H1 (cell line): ENCODE measurements at regions not wholly inside any gene's neighbourhood (a gene's known extent, or its start where the extent isn't known, plus 50 kb on each side); places are given as distances from the start of the nearest gene placed in this dataset.

Source experiments
- CTCF ChIA-PET: fragments of 300-600 bp; sonication (Branson Sonifier 250); formaldehyde crosslinking; loops from one replicate; lab custom pipeline; 2021; ENCODE audit not compliant: partially characterized antibody; lab: Charles Lee
- POLR2A ChIA-PET: fragments of 300-600 bp; sonication (Branson Sonifier 250); formaldehyde crosslinking; loops from one replicate; lab custom pipeline; 2021; ENCODE audit warnings: inconsistent platforms; ENCODE audit not compliant: partially characterized antibody; lab: Charles Lee
- DNase-seq, 2 experiments: peaks; one replicate each; pipeline versions ENCODE4 v3.0.0 to v3.0.0-alpha.2; 2010 to 2022; ENCODE audit warnings: low spot score in 2 of 2, low read depth in 1 of 2, mixed read lengths in 1 of 2
- FAIRE-seq: peaks from 2 replicates; lab custom pipeline; 2011; peaks lifted over from hg19 to GRCh38; lab: Jason Lieb, UNC
- H2AFZ ChIP-seq: 2 replicates; pipeline ENCODE4 v1.8.1; 2012; ENCODE audit warnings: low read length, inconsistent platforms
- H2AK5ac ChIP-seq: 2 replicates; pipeline ENCODE4 v1.6.1; 2013; ENCODE audit warnings: low read depth, low read length
- H2BK120ac ChIP-seq: replicated peaks from 2 replicates; pipeline ENCODE3; 2013; ENCODE audit warnings: low read depth, low read length, inconsistent platforms
- H2BK12ac ChIP-seq: 2 replicates; pipeline ENCODE4 v1.6.1; 2013; ENCODE audit warnings: low read depth, low read length
- H2BK15ac ChIP-seq: 2 replicates; pipeline ENCODE4 v1.6.1; 2013; ENCODE audit warnings: low read length
- H2BK20ac ChIP-seq: 2 replicates; pipeline ENCODE4 v1.6.1; 2013; ENCODE audit warnings: low read length
- H2BK5ac ChIP-seq: 2 replicates; pipeline ENCODE4 v1.6.1; 2013; ENCODE audit warnings: low read depth, low read length
- H3K14ac ChIP-seq: 2 replicates; pipeline ENCODE4 v1.6.1; 2013; ENCODE audit warnings: inconsistent platforms; ENCODE audit not compliant: insufficient read length
- H3K18ac ChIP-seq: 2 replicates; pipeline ENCODE4 v1.6.1; 2013; ENCODE audit warnings: low read length; ENCODE audit errors: extremely low read depth
- H3K23ac ChIP-seq: 2 replicates; pipeline ENCODE4 v1.6.1; 2013; ENCODE audit warnings: inconsistent platforms; ENCODE audit not compliant: insufficient read length
- H3K23me2 ChIP-seq: 2 replicates; pipeline ENCODE4 v1.6.1; 2013; ENCODE audit warnings: low read depth, low read length
- H3K27ac ChIP-seq: 2 replicates; pipeline ENCODE4 v1.6.1; 2011; ENCODE audit warnings: low read depth, low read length, inconsistent platforms
- H3K27me3 ChIP-seq, 4 experiments: replicated peaks in 1 of 4; 1 replicate in 1 of 4; 2 replicates in 3 of 4; pipeline versions ENCODE4 v1.6.1 to v1.8.1; 2011 to 2013; ENCODE audit warnings: low read length in 3 of 4, mild to moderate bottlenecking in 3 of 4, inconsistent platforms in 2 of 4, mixed read lengths in 2 of 4, moderate library complexity in 1 of 4; ENCODE audit not compliant: control insufficient read depth in 3 of 4, insufficient read depth in 3 of 4; ENCODE audit errors: extremely low read depth in 1 of 4
- H3K36me3 ChIP-seq, 4 experiments: 2 replicates each; pipeline versions ENCODE4 v1.6.1 to v1.8.1; 2011 to 2013; ENCODE audit warnings: mild to moderate bottlenecking in 4 of 4, low read length in 3 of 4, moderate library complexity in 2 of 4, control low read depth in 1 of 4, inconsistent platforms in 1 of 4; ENCODE audit not compliant: insufficient read depth in 4 of 4, control insufficient read depth in 2 of 4
- H3K4ac ChIP-seq: replicated peaks from 2 replicates; pipeline ENCODE3; 2013; ENCODE audit warnings: low read length, low read depth, mixed read lengths, inconsistent platforms; ENCODE audit not compliant: insufficient read length
- H3K4me1 ChIP-seq, 4 experiments: replicated peaks in 1 of 4; 1 replicate in 1 of 4; 2 replicates in 3 of 4; pipeline versions ENCODE4 v1.6.1 to v1.8.1; 2011 to 2013; ENCODE audit warnings: low read length in 3 of 4, inconsistent platforms in 2 of 4, mixed read lengths in 1 of 4; ENCODE audit not compliant: insufficient read depth in 4 of 4, control insufficient read depth in 3 of 4
- H3K4me2 ChIP-seq, 2 experiments: 2 replicates each; pipeline versions ENCODE4 v1.6.1 to v1.8.1; 2011 to 2013; ENCODE audit warnings: low read depth in 2 of 2, low read length in 2 of 2, control low read depth in 1 of 2, inconsistent platforms in 1 of 2, mild to moderate bottlenecking in 1 of 2; ENCODE audit not compliant: insufficient read depth in 1 of 2
- H3K4me3 ChIP-seq, 4 experiments: fragments of 200-600, 300-600 bp in 1 of 4; sonication (generic), shearing (Covaris generic), sonication (Bioruptor Twin) in 1 of 4; 2 replicates each; pipeline versions ENCODE4 v1.5.1 to v1.8.1; 2011 to 2016; ENCODE audit warnings: low read length in 4 of 4, low read depth in 3 of 4, control low read depth in 2 of 4, inconsistent platforms in 2 of 4, mild to moderate bottlenecking in 2 of 4, mixed read lengths in 1 of 4, moderate library complexity in 1 of 4; ENCODE audit not compliant: insufficient read depth in 2 of 4; ENCODE audit errors: extremely low read depth in 1 of 4
- H3K56ac ChIP-seq: replicated peaks from 2 replicates; pipeline ENCODE3; 2013; ENCODE audit warnings: low read depth, mild to moderate bottlenecking, mixed read lengths, low read length, inconsistent platforms; ENCODE audit not compliant: insufficient read length
- H3K79me1 ChIP-seq: 2 replicates; pipeline ENCODE4 v1.6.1; 2013; ENCODE audit warnings: low read depth, low read length, control low read depth
- H3K79me2 ChIP-seq, 2 experiments: 2 replicates each; pipeline versions ENCODE4 v1.6.1 to v1.8.1; 2012 to 2013; ENCODE audit warnings: low read length in 2 of 2, mild to moderate bottlenecking in 2 of 2, inconsistent platforms in 1 of 2; ENCODE audit not compliant: insufficient read depth in 2 of 2, control insufficient read depth in 1 of 2
- H3K9ac ChIP-seq, 4 experiments: replicated peaks in 1 of 4; 1 replicate in 1 of 4; 2 replicates in 3 of 4; pipeline versions ENCODE4 v1.6.1 to v1.8.1; 2011 to 2013; ENCODE audit warnings: low read depth in 3 of 4, low read length in 3 of 4, control low read depth in 2 of 4, mild to moderate bottlenecking in 2 of 4, moderate library complexity in 2 of 4, inconsistent platforms in 1 of 4; ENCODE audit errors: extremely low read depth in 1 of 4
- H3K9me3 ChIP-seq, 2 experiments: 2 replicates each; pipeline versions ENCODE4 v1.6.1 to v1.8.1; 2012 to 2013; ENCODE audit warnings: mild to moderate bottlenecking in 2 of 2, moderate library complexity in 2 of 2, control low read depth in 1 of 2, inconsistent platforms in 1 of 2, low read depth in 1 of 2, low read length in 1 of 2, mixed read lengths in 1 of 2; ENCODE audit not compliant: insufficient read depth in 2 of 2
- H4K20me1 ChIP-seq, 2 experiments: replicated peaks in 1 of 2; 2 replicates each; pipeline versions ENCODE3 to v1.8.1; 2011 to 2013; ENCODE audit warnings: inconsistent platforms in 2 of 2, low read length in 2 of 2, mild to moderate bottlenecking in 1 of 2; ENCODE audit not compliant: insufficient read depth in 2 of 2, control insufficient read depth in 1 of 2
- H4K5ac ChIP-seq: 2 replicates; pipeline ENCODE4 v1.6.1; 2013; ENCODE audit warnings: low read length, low read depth, mixed read lengths, inconsistent platforms; ENCODE audit not compliant: insufficient read length
- H4K8ac ChIP-seq: 2 replicates; pipeline ENCODE4 v1.8.0; 2013; ENCODE audit warnings: mild to moderate bottlenecking, moderate library complexity, low read length, inconsistent platforms; ENCODE audit not compliant: insufficient read depth; ENCODE audit errors: extremely low read depth
- H4K91ac ChIP-seq: replicated peaks from 2 replicates; pipeline ENCODE3; 2013; ENCODE audit warnings: low read length, mixed read lengths, inconsistent platforms; ENCODE audit not compliant: insufficient read length
- BACH1 ChIP-seq: IDR thresholded peaks from 2 replicates; pipeline ENCODE4 v1.6.1; 2012; ENCODE audit warnings: low read length, improper control_type of control experiment
- CBX8 ChIP-seq: fragments of 300-800, 300-1000 bp; sonication (generic); IDR thresholded peaks from 2 replicates; pipeline ENCODE4 v1.7.1; 2016; ENCODE audit warnings: low read depth, low read length, borderline replicate concordance
- CEBPB ChIP-seq: IDR thresholded peaks from 2 replicates; pipeline ENCODE4 v1.6.1; 2012; ENCODE audit warnings: low read depth, low read length
- EGR1 ChIP-seq: IDR thresholded peaks from 2 replicates; pipeline ENCODE4 v1.6.1; 2011; ENCODE audit warnings: low read depth, low read length, borderline replicate concordance
- EP300 ChIP-seq, 2 experiments: IDR thresholded peaks; 1 replicate in 1 of 2; 2 replicates in 1 of 2; pipeline ENCODE4 v1.6.1; 2011 to 2012; ENCODE audit warnings: low read depth in 2 of 2, low read length in 2 of 2, mild to moderate bottlenecking in 2 of 2, borderline replicate concordance in 1 of 2, inconsistent platforms in 1 of 2, moderate library complexity in 1 of 2
- JUN ChIP-seq: IDR thresholded peaks from 2 replicates; pipeline ENCODE4 v1.6.1; 2011; ENCODE audit warnings: low read depth, mild to moderate bottlenecking, improper control_type of control experiment, low read length
- KDM5A ChIP-seq: fragments of 200-600 bp; IDR thresholded peaks from 2 replicates; pipeline ENCODE4 v1.7.1; 2012; ENCODE audit warnings: mild to moderate bottlenecking, low read length, inconsistent platforms, mixed read lengths
- PHF8 ChIP-seq: fragments of 200-600 bp; sonication (generic); conservative IDR thresholded peaks from 2 replicates; pipeline ENCODE4 v1.7.1; 2012; ENCODE audit warnings: low read depth, mild to moderate bottlenecking, inconsistent platforms, low read length, moderate library complexity
- RNF2 ChIP-seq: fragments of 200-900, 300-1000 bp; sonication (generic); IDR thresholded peaks from 2 replicates; pipeline ENCODE4 v1.7.1; 2016; ENCODE audit warnings: borderline replicate concordance, low read depth, mild to moderate bottlenecking, antibody characterized with exemption, low read length; ENCODE audit not compliant: poor library complexity, severe bottlenecking; ENCODE audit errors: missing control alignments
- SIN3A ChIP-seq, 2 experiments: IDR thresholded peaks in 1 of 2; conservative IDR thresholded peaks in 1 of 2; 2 replicates each; pipeline ENCODE4 v1.6.1; 2011 to 2012; ENCODE audit warnings: low read length in 2 of 2, improper control_type of control experiment in 1 of 2, low read depth in 1 of 2, mild to moderate bottlenecking in 1 of 2
- SP4 ChIP-seq: IDR thresholded peaks from 2 replicates; pipeline ENCODE4 v1.6.1; 2012; ENCODE audit warnings: low read length, inconsistent platforms
- SRF ChIP-seq: IDR thresholded peaks from 2 replicates; pipeline ENCODE4 v1.6.1; 2011; ENCODE audit warnings: mild to moderate bottlenecking, low read depth, low read length, moderate library complexity
- TAF1 ChIP-seq: IDR thresholded peaks from 2 replicates; pipeline ENCODE4 v1.6.1; 2011; ENCODE audit warnings: mild to moderate bottlenecking, low read depth, low read length
- TAF7 ChIP-seq: optimal IDR thresholded peaks from 2 replicates; pipeline ENCODE3; 2011; ENCODE audit warnings: low read depth, mild to moderate bottlenecking, inconsistent platforms, low read length, moderate library complexity, borderline replicate concordance
- YY1 ChIP-seq: IDR thresholded peaks from 2 replicates; pipeline ENCODE4 v1.6.1; 2011; ENCODE audit warnings: low read depth, mild to moderate bottlenecking, low read length
- WGBS, 2 experiments: shearing (Covaris generic) in 1 of 2; methylation state at CpG; one replicate each; pipeline versions ENCODE4 v1.1.6 to v1.1.7; 2013 to 2015; ENCODE audit warnings: low lambda C conversion rate in 2 of 2, mixed read lengths in 2 of 2, inconsistent platforms in 1 of 2, low coverage in 1 of 2, missing lambda C conversion rate in 1 of 2; ENCODE audit not compliant: insufficient replicate concordance in 2 of 2, insufficient coverage in 1 of 2, insufficient read length in 1 of 2; ENCODE audit errors: extremely low coverage in 1 of 2, missing lambda C conversion rate in 1 of 2; 5-methylcytosine and 5-hydroxymethylcytosine counted together

DNA sequence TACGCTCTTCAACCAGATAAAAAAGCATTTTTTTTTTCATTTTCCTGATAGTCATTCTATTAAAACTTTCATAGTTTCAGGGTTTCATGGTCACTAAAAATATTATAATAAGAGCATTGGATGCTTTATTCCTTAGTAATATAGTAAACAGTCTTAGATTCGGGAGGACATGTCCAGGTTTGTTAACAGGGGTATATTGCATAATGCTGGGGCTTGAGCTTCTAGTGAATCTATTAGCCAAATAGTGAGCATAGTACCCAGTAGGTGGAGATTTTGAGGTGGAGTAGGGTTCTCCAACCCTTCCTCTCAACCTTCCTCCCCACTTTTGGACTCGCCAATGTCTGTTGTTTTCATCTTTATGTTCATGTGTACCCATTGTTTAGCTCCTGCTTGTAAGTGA, 277.4 kb upstream of the RGS6 start:
- FAIRE-seq, result no peak
- no peak overlapping the region for H3K4me2 ChIP-seq
- no peak overlapping the region for H4K5ac ChIP-seq
- H3K79me1 ChIP-seq, result no peaks in the 10 kb centered on the region
- H2BK20ac ChIP-seq, result no peak overlapping the region
- no peak overlapping the region for H3K23ac ChIP-seq
- DNase-seq, result no peak
- no peaks in the 10 kb centered on the region for H3K23me2 ChIP-seq
- peaks cover 5 to 6% of the 10 kb centered on the region in 2 experiments; a peak in 1 of 4 replicates for H3K9me3 ChIP-seq
- no peaks in the 10 kb centered on the region for H3K79me2 ChIP-seq
- no peak overlapping the region for H3K4ac ChIP-seq
- H2BK5ac ChIP-seq, result no peak overlapping the region
- H3K4me1 ChIP-seq, result peaks cover 0 to 7% (median 6%) of the 10 kb centered on the region in 4 experiments; a peak in 3 of 7 replicates
- H2BK120ac ChIP-seq, result no peak overlapping the region
- H2BK12ac ChIP-seq, result no peak overlapping the region
- ChIA-PET POLR2A (interaction anchor here (0.6 kb wide), 1 partner anchor 623 kb away, joined by 3 read pairs; no protein-coding TSS in a partner anchor), CTCF (interaction anchor here (1.4 to 1.5 kb wide), 2 partner anchors 9 to 517 kb away, joined by 3 to 4 read pairs; no protein-coding TSS in a partner anchor)
- 90% methylated on average over 3 of the region's 3 CpGs; no CpG with 5 or more reads in 1 of the 2 experiments for WGBS, 2 experiments
- H3K27me3 ChIP-seq, result no peaks in the 10 kb centered on the region
- H2AFZ ChIP-seq, result no peak overlapping the region
- H4K8ac ChIP-seq, result no peak overlapping the region
- no peak overlapping the region for H3K4me3 ChIP-seq
- H4K20me1 ChIP-seq, result no peaks in the 10 kb centered on the region
- H4K91ac ChIP-seq, result no peak overlapping the region
- H2BK15ac ChIP-seq, result no peak overlapping the region
- H2AK5ac ChIP-seq, result no peak overlapping the region
- H3K18ac ChIP-seq, result no peak overlapping the region
- no peak overlapping the region for H3K9ac ChIP-seq
- H3K27ac ChIP-seq, result no peak overlapping the region
- peaks cover 0 to 10% (median 5%) of the 10 kb centered on the region in 4 experiments; a peak in 4 of 8 replicates for H3K36me3 ChIP-seq
- no peak overlapping the region for H3K14ac ChIP-seq
- H3K56ac ChIP-seq, result no peak overlapping the region
- TF ChIP-seq SRF (no peak), JUN (no peak), KDM5A (no peak), YY1 (no peak), TAF7 (no peak), BACH1 (no peak), TAF1 (no peak), PHF8 (no peak), SIN3A (conservative IDR thresholded peaks at IDR 0.05 in 1 of 2, IDR thresholded peaks at IDR 0.05 in 1 of 2; ENCODE audit: low read depth in 1 of 2, low read length in 2 of 2) (no peak), SP4 (no peak), EP300 (IDR thresholded peaks at IDR 0.05; ENCODE audit: borderline replicate concordance in 1 of 2, low read depth in 2 of 2, low read length in 2 of 2) (no peak), EGR1 (no peak), CBX8 (no peak), RNF2 (no peak), CEBPB (no peak)
